ENCODE measurements at regions not wholly inside any gene's neighbourhood (a gene's known extent, or its start where the extent isn't known, plus 50 kb on each side); places are given as distances from the start of the nearest gene placed in this dataset.
"Not testable (repeated sequence)": the region's sequence is repeated elsewhere in the genome, so short reads cannot be mapped to it uniquely, and the experiment has no call there.

DNA sequence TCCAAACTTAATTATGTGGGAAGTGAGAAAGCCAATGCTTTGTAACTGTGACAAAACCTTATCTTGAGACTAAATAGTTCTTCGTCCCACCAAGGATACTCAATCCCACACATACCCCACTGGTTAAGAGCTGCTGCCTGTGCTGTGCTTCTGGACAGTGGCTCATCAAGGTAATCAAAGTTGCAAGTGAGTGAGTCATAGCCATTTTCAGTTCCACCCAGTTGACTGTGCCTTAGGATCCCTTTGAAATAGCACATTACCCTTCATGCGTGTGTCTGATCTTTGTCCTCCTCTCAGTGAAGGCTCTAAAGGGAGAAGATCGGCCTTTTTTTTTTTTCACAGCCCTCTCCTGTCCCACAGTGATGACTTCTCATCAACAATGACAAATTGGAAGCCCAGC is 706.0 kb upstream of the AUTS2 start:
- DNase-seq (ENCODE audit: low read depth), result peak; percentile 39

DNA sequence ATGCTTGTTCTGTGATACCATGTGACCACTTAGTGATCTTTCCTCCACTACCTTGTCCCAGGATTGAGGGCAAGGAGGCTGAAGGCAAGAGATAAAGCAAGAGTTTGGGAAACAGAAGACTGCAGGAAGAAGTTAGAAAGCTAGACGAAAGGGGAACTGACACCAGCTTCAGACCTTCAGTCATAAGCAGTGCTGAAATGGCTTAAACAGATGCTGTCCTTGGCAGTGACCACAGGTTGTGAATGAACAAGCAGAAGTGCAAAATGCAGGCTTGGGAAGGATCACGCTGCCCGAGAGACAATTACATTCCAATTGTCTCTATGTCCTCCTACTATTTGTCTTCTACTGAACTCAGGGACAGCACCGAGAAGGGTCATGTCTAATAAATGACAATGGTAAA is 704.9 kb upstream of the AUTS2 start:
- DNase-seq (ENCODE audit: low read depth), result no peak

DNA sequence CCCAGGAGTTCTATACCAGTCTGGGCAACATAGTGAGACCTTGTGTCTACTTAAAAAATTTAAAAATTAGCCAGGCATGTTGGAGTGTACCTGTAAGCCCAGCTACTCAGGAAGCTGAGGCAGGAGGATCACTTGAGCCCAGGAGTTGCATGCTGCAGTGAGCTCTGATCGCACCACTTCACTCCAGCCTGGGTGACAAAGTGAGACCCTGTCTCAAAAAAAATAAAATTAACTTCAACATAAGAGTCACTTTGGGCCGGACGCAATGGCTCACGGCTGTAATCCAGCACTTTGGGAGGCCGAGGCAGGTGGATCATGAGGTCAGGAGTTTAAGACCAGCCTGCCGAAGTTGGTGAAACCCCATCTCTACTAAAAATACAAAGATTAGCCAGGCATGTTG is 699.1 kb upstream of the AUTS2 start:
- DNase-seq (ENCODE audit: low read depth), result not testable (repeated sequence)

DNA sequence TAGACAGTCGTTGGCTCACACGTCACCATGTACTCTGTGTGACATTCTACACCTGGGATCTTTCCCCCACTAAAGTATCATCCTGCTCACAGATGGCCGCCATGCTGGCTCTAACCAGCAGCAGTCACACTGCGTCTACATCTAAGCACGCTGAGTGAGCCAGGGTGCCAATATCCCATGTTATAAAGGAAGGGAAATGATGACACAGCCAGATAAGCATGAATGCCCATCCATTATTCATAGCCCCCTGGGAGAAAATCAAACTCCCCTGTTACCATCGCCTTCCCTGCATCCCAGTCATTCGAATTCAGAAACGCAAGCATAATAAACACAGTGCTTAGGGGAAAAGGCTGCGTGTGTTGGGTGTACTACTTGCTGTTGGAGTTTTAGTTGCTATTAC is 698.2 kb upstream of the AUTS2 start:
- no peak for DNase-seq (ENCODE audit: low read depth)

DNA sequence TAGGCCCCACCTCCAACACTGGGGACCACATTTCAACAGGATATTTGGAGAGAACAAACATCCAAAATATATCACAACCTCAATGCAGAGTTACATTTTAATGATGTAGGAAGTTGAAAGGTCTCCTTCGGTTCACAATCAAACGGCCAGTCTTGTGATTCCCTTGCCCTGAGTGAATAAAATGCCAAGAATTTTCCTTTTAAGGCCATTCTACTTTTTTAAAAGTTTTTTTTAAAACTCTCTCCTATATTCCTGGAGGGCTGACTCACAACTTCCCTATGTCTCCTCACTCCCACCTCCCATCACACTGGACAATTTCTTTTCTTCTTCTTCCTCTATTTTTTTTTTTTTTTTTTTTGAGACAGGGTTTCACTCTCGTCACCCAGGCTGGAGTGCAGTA is 693.6 kb upstream of the AUTS2 start:
- DNase-seq (ENCODE audit: low read depth), result no peak

DNA sequence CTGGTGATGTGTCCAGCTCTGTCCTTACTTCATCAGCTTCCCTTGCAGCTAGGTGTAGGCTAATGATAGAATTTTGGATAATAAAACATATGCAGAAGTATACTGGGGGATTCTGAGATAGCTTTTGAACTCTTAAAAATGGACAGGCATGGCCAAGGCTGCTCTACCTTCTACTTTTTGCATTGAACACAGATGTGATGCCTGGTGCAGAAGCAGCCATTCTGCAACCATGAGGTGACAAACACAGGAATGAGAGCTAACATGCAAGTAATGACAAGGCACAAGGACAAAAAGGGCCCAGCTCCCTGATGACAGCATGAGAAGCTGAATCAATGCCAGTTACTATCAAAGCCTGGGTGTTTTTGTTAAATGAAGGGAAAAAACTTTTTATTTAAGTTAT is 686.5 kb upstream of the AUTS2 start:
- no peak for DNase-seq (ENCODE audit: low read depth)

DNA sequence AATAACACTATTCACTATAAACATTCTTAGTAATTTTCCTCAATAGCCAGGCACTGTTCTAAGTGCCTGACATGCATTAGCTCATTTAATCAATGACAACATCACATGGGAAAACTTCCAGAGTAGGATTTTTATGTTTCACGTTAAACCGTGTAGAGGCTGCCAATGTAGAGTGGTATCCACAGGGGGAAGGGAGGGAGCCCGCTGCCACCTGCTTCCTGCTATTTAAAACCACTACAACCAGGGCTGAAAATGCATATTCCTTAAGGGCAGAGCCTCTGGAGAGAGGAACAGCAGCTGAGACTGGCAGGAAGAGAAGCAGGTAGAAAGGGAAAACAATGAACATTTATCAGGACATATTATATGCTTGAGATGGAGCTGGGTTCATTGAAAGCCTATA is 684.3 kb upstream of the AUTS2 start:
- DNase-seq (ENCODE audit: low read depth), result no peak

DNA sequence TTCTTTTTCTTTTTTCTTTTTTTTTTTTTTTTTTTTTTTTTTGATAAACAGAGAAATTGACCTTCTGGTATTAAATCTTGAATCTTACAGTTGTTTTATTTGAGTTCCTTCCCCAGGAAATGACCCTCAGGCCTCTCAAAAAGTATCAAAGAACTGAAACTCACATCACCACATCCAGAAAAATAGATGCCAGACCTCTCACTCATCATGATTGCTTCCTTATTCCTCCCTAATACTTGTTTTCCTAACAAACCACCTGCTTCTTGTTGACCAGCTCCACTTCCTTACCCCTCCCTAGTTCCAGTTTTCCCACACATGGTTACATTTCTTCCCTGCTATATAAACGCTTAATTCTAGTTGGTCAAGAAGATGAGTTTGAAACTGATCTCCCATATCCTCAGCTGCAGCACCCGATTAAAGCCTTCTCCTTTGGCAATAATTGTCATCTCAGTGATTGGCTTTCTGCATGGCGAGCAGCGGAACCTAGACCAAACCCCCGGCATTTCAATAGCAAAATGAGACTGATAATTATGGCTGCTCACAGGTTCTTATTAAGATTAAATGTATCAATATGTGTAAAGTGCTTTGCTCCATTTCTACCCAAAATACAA is 681.1 kb upstream of the AUTS2 start:
- no peak for DNase-seq (ENCODE audit: low read depth)

DNA sequence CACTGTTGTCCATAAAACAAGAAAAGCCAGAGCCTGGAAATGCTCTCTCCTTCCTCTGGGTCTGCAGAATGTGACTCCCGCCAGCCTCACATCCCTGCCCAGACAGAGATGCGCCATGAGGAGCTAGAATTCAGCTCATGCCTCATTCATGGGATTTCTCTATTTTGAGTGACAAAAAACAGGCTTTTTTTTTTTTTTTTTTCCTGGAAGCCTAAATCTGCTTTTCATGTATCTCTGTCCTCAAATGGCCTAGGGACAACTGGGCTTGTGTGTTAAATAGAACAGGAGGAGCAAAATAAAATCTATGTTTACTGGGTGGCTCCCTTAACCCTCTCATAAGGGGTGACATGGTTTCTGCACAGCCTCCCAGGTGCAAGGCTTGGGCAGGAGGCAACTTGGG is 679.7 kb upstream of the AUTS2 start:
- DNase-seq (ENCODE audit: low read depth), result no peak

DNA sequence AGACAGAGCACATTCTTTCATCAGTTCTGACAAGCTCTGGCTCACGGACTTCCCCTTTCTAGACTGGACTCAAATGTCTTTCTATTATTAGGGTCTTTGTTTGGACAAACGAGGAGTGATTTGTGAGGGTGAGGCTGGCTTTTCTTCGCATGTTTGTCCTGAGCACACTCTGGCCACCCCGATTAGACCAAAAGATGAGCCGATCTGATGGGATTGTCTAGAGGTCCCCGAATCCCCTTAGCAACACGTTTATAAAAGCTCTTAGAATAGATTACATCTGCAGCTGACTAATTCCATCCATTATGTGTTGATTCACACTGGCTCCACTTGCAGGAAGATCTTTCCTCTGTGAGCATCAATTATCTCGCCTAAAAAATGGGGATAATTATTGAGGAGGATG is 675.4 kb upstream of the AUTS2 start:
- no peak for DNase-seq (ENCODE audit: low read depth)

DNA sequence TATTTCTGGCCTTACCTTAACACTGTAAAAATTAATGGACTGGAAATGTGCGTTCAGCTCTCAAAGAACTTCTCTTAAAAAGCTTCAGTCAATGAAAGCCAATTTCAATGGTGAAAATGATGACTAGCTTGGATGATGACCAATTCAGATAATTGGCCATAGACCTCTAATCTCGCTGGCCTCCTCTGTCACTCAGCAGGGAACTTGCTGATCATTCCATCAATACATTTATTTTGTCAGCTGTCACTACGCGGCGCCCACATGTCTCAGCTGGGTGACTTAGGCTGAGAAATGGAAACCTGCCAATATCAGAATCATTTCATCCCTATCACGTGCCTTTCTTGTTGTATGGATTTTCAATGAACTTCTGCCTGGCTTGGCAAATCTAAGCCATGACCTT is 673.0 kb upstream of the AUTS2 start:
- no peak for DNase-seq (ENCODE audit: low read depth)

DNA sequence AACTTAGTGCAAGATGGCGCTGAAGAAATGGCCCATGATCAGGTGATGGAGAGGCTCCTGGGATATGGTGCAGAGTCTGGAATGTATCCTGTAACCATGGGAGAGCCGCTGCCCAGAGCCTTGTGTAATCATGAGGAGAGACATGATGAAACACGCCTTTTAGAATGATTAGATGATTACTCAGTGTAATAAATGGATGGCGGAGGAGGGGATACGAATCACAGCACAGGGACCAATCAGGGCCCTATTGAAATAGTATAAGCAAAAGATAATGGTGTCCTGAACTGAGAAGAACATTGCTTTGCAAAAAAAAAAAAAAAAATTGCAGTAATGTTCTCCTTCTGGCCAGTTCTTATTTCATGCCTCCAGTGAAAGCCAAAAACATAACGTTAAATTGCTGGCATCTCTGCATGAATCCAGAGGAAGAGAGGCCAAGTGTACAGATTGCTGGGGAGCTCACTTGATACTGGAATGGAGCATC is 668.5 kb upstream of the AUTS2 start:
- DNase-seq (ENCODE audit: low read depth), result peak; percentile 20

DNA sequence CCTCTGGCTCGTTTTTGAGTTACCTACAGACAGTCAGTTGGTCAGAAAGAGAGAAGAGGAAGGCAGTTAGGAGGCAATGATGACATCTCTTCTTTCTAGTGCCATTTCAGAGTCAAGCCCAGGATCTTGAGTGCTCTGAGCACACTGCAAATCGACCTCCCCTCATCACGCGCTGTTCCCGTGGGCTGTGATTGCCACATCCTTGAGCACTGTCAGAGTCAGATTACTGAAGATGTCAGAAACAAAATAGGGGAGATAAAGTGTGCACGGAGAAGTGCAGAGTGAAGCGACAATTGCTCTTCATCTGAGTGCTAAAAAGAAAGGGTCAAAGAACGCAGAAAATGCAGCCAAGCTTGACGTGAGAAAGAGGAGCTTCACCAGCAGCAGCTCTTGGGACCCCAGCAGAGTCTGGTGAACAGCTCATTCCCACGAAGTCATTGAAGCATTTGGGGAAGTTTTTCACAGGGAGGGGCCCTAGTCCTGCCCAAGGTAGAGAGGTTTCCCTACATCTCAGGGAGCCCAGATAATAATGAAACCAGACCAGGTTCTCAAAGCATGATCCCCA is 661.7 kb upstream of the AUTS2 start:
- no peak for DNase-seq (ENCODE audit: low read depth)

DNA sequence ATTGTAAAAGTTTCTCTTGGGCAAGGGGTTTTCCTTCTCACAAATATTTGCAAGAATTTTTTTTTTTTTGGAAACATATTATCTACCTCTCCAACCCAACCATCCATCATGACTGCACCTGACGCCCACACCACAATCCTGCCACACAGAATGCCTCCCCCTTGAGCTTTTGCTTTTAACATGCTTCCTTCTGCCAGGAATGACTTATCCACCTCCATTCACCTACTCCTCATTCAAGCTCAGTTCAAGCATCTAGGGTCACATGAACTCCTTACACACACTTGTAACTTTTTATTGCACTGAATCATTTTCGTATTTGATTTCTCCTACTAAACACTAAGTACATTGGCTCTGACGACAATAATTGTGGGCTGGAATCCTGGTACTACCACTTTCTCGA is 660.1 kb upstream of the AUTS2 start:
- DNase-seq (ENCODE audit: low read depth), result no peak

DNA sequence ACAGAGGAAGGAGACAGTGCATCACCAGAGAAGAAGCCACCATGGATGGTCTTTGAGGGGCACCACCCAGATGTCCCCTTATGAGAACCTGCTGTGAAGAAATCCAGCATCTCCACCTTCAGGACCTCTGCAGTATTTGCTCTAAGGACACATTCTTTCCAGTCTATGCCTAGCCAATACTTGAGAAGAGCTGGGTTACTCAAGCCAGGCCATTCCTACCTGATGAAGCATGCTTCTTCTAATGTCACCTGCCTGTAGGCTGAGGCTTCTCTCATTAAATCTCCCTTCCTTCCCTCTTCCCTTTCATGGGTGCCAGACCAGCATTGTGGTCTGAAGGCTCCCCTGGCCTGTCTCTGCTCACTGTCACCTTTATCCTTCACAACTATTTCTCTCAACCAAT is 654.5 kb upstream of the AUTS2 start:
- no peak for DNase-seq (ENCODE audit: low read depth)

DNA sequence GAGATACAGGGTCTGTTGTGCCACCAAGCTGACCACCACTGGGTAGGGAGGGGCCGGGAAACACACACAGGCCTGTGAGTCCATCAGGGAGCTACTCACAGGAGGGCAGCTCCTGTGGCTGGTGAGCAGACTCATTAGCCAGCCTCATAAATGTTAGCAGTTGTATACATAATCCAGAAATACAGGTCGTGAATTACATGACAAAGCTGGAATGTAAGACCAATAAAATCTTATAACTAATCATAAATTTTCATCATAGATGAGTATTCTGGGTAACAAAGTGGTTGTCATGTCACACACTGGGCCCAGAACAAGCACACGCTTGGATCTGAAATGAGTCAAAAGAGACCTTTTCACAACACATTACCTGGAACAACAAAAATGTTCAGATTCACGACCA is 642.6 kb upstream of the AUTS2 start:
- no peak for DNase-seq (ENCODE audit: low read depth)

DNA sequence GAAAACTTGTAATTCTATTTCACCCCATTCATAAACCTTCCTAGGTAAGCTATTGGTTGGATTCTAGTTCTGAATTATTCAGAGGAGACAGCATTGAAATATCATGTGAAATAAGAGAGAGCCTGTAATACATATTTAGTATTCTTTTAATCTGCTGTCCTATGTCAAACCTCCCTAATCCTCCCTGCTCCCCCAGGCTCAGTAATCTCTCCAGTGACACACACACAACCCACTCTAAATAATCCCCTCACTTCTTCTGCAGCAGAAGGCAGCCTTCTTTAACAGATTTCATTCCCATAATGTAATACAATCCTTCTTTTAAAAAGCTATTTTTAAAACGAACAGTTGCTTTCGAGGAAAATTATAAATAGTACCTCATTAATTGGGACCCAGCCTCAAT is 639.7 kb upstream of the AUTS2 start:
- no peak for DNase-seq (ENCODE audit: low read depth)

DNA sequence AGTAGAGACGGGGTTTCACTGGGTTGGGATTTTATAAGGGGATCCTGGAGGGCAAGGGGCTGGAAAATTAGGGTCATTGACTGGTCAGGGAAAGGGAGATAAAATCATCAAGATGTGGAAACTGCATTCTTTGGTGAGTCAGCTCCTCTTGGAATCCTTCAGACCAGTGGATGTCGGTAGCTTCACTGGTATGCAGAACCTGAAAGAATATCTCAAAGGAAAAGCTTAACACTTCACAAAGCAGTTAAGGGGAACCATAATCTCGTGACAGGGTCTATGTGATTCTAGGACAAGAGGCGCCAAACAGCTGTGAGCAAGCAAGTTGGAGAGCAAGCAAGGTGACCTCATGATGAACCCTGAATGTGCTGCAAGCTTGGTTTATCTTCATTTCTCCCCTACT is 634.7 kb upstream of the AUTS2 start:
- peak; percentile 70 for DNase-seq (ENCODE audit: low read depth)

DNA sequence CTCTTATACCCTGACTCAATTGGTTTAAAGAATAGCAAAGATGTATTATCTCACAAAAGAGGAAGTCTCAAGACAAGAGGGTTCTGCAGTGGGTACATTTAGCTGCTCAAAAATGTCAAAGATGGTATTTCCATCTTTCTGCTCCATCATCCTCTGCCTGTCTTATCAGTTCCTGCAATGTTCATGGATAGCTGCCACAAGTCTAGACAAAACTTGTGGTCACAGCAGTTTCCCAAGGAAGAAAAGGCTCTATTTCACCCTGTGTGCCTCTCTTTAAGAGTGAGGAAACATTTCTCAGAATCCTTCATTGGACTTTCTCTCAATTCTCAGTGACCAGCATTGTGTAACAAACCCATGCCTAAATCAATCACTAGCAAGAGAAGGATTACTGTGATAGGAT is 634.2 kb upstream of the AUTS2 start:
- DNase-seq (ENCODE audit: low read depth), result peak; percentile 14

DNA sequence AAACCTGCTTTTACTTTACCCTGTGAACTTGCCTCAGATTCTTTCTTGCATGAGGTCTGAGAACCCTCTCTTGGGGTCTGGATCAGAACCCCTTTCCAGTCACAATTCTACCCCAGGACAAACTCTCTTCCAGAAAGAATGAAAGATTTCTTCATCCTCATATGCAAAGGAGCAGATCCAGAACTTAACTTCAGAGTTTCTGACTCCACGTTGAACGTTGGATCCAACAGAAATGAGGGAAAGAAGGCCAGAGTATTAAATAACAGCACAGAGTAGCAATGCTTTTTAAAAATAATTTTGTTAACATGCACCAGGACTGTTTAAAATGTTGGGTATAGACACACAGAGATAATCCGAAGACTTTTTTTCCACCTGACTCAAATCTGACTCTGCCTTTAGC is 632.9 kb upstream of the AUTS2 start:
- DNase-seq (ENCODE audit: low read depth), result no peak

DNA sequence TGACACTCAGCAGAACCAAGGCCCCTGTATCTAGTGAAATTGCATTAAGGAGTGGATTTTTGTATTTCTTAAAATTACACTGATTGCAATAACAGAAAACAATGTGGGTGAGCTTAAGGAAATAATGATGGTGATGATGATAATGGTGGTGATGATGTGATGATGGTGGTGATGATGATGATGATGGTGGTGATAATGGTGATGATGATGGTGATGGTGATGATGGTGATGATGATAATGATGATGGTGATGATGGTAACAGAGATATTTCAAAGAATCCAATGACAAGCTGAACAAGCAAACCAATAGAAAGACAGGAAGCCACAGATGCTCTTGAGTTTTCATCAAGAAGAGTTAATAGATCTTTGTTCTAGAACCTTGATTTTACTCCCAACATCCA is 630.7 kb upstream of the AUTS2 start:
- no peak for DNase-seq (ENCODE audit: low read depth)

DNA sequence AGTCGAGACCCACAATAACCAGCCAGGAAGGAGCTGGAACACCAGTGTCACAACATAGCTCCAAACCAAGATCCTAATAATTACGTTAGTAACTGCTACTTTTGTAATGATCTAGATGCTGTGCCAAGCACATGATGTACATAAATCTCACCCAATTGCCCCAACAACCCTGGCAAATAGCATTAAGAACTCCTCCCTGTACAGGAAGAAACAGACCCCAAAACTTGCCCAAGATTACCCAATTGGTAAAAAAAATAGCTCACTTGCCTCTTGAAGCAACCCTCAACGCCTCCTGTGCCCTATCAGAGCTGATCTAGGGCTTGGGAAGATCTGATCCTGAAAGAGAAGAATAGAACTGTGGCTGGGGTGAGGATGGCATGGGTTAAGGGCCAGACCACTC is 628.7 kb upstream of the AUTS2 start:
- no peak for DNase-seq (ENCODE audit: low read depth)

DNA sequence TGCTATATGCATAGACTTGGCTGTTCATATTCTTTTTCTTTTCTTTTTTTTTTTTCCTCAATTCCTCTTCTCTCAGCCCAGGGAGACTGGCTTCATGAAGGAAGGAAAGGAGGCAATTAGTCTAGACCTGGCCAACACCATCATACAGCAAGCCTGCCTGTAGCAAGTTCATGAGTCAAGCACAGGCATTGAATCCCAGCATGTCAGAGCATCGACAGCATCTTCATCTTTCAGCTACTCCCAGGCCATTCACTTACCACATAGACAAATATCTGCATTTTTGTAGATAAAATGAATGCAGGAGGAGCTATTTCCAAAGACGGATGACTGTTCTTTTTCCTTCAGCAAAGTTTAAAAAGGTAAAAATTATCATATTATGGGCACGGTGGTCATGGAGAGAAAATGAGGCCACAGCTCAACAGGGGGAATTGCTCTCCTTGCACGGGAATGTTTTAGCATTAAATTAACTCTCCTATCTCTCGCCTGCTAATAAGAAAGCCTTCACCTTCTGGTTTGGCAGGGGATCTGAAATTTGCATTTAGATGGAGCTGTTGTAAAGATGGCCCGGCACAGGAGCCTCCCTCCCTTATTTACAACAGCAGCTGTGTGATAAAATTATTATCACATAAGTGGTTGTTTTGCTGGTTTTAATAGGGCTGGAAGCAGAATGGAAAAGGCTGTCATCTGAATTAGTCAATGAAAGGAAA is 626.5 kb upstream of the AUTS2 start:
- no peak for DNase-seq (ENCODE audit: low read depth)
